NB4 (cell line): ENCODE measurements at regions not wholly inside any gene's neighbourhood (a gene's known extent, or its start where the extent isn't known, plus 50 kb on each side); places are given as distances from the start of the nearest gene placed in this dataset.

Source experiments
- POLR2A ChIP-seq: IDR thresholded peaks from 2 replicates; pipeline ENCODE4 v1.6.1; 2011; ENCODE audit warnings: mild to moderate bottlenecking; ENCODE audit not compliant: insufficient read length; ENCODE audit errors: extremely low read depth
- TF ChIP-seq, protein P1 (sequence below): IDR thresholded peaks from one replicate; pipeline ENCODE4 v1.5.1; 2012; ENCODE audit warnings: low read depth, low read length

DNA sequence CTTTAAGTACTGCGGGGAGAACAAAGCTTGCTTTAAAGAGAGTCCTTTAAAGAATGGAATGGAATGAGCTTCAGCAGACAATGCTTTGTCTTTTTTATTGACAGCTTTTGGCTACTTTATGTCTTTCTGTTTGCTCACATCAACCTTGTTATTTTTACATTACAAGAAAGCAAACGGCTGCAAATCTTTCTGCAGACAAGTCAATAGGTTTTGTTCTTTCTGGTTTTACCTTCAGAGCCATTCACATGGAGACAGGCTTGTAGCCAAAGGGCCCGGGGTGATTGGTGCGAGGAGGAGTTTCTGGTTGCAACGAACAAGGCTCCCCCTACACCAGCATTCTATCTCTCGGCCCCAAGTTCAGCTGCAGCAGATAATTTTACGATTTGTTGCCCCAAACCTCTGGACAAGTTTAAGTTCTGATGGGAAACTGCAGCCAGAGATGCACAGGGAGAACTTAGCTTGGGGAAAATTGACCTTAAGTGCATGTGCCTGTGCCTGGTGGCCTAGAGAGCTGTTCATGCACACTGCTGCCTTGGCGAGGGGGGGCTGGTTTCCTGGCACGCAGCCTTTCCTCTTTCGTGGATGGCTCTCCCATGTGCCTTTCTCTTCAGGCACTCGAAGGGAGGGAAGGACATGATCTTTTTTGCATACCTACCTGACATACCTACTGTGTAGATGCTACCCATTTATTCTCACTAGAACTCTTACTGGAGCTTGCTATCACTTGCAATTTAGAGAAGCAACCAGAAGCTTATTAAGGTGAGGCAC, 543.2 kb downstream of the DCDC2C start:
- TF ChIP-seq, protein P1, sequence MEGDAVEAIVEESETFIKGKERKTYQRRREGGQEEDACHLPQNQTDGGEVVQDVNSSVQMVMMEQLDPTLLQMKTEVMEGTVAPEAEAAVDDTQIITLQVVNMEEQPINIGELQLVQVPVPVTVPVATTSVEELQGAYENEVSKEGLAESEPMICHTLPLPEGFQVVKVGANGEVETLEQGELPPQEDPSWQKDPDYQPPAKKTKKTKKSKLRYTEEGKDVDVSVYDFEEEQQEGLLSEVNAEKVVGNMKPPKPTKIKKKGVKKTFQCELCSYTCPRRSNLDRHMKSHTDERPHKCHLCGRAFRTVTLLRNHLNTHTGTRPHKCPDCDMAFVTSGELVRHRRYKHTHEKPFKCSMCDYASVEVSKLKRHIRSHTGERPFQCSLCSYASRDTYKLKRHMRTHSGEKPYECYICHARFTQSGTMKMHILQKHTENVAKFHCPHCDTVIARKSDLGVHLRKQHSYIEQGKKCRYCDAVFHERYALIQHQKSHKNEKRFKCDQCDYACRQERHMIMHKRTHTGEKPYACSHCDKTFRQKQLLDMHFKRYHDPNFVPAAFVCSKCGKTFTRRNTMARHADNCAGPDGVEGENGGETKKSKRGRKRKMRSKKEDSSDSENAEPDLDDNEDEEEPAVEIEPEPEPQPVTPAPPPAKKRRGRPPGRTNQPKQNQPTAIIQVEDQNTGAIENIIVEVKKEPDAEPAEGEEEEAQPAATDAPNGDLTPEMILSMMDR: no peak
- no peak for TF ChIP-seq POLR2A
